ENCODE measurements at regions not wholly inside any gene's neighbourhood (a gene's known extent, or its start where the extent isn't known, plus 50 kb on each side); places are given as distances from the start of the nearest gene placed in this dataset.

GRCh38 chr5:15069407-15069905, 197.9 kb upstream of the ANKH start:
- TF ChIP-seq, protein P1, sequence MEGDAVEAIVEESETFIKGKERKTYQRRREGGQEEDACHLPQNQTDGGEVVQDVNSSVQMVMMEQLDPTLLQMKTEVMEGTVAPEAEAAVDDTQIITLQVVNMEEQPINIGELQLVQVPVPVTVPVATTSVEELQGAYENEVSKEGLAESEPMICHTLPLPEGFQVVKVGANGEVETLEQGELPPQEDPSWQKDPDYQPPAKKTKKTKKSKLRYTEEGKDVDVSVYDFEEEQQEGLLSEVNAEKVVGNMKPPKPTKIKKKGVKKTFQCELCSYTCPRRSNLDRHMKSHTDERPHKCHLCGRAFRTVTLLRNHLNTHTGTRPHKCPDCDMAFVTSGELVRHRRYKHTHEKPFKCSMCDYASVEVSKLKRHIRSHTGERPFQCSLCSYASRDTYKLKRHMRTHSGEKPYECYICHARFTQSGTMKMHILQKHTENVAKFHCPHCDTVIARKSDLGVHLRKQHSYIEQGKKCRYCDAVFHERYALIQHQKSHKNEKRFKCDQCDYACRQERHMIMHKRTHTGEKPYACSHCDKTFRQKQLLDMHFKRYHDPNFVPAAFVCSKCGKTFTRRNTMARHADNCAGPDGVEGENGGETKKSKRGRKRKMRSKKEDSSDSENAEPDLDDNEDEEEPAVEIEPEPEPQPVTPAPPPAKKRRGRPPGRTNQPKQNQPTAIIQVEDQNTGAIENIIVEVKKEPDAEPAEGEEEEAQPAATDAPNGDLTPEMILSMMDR (IDR thresholded peaks at IDR 0.05; ENCODE audit: low read depth, low read length, missing control alignments): no peak
- H3K4me3 ChIP-seq (ENCODE audit: low read depth, low read length): no peak overlapping the region
- no peak for DNase-seq (ENCODE audit: low read depth)

DNA sequence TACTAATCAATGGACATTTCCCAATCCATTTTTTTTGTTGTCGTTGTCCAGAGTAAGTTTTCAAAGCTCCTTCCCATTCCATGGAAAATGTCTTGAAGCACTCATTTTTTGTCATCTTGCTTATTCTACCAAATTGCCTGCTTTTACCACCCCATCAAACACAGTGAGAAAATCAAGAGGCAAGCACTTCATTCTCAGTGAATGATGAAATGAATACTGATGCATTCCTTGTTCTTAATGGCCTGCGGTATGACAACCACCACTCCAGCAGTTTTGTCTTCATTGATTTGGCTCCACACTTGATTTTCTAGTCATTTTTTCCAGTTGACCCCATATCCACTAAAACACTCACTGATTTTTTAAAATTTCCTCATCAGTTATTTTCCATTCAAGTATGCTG, 193.5 kb upstream of the ANKH start:
- TF ChIP-seq, protein P1 (IDR thresholded peaks at IDR 0.05; ENCODE audit: low read depth, low read length, missing control alignments): no peak
- DNase-seq (ENCODE audit: low read depth): no peak
- no peak overlapping the region for H3K4me3 ChIP-seq (ENCODE audit: low read depth, low read length)

DNA sequence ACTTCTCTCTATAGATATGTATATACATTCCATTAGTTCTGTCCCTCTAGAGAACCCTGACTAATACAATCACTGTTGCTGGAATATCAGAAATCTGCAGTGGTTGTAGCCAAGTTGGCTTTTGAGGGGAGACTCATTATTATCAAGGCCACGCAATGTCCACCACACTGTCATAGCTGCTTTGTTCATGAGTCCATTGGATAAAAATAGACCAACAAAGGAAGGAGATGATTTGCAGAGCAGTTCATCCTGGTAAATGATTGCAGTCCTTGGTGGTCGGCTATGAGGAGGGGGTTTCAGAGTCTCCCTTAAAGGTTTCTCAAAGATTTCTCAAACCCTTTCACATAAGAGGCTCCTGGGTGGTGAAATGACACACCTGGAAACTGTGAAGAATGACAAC, 192.8 kb upstream of the ANKH start:
- no peak for DNase-seq (ENCODE audit: low read depth)
- TF ChIP-seq, protein P1 (IDR thresholded peaks at IDR 0.05; ENCODE audit: low read depth, low read length, missing control alignments): no peak
- H3K4me3 ChIP-seq (ENCODE audit: low read depth, low read length): no peak overlapping the region

GRCh38 chr5:15056988-15057592, 185.5 kb upstream of the ANKH start:
- H3K4me3 ChIP-seq (ENCODE audit: low read depth, low read length): no peak overlapping the region
- no peak for DNase-seq (ENCODE audit: low read depth)
- TF ChIP-seq, protein P1 (IDR thresholded peaks at IDR 0.05; ENCODE audit: low read depth, low read length, missing control alignments): no peak

DNA sequence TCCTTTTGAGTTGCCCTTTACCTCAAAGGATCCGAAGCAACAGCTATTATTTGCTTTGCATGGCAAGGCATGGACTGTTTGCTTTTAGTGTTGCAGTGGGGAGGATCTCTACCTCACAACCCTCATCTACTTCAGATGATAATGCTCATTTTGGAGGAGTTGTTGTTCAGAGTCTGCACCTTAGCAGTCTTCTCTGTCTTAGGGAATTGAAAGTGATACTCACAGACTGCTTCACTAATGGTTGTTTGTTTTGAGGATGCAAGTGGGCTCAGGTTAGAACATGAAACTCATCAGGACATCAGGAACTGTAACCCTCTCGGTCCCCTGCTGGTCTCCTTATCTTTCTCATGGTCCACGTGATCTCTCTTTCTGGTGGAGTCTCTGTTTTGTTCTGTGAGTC, 172.9 kb upstream of the ANKH start:
- TF ChIP-seq, protein P1 (IDR thresholded peaks at IDR 0.05; ENCODE audit: low read depth, low read length, missing control alignments): no peak
- DNase-seq (ENCODE audit: low read depth): no peak
- H3K4me3 ChIP-seq (ENCODE audit: low read depth, low read length): no peak overlapping the region

DNA sequence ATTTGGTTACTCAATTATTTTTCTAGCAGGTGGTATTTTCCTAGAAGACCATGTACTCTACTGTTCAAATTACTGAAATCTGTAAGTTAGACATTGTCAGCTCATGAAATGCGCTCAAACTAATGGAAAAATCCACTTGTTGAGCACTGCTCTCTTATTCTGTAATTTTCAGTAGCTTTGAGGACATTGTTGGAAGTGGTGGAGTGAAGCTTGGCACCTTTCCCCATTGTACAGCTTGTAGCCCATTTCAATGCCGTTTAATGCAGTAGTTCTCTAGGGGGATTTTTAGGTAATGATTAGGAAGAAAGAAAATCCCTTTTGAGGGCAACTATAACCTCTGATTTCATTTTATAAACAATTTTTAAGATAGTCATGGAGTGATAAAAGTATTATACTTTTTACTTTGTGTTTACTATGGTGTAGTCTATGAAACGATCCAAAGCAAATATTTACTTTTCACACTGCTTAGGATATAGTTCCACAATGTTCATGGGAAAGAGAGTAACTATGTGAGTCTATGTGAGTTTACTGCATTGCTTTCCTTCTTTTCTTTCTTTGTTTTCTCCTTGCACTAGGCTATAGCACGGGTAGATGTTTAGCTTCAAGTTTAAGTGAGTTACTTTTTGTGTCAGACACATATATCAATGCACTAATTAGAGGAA, 165.8 kb upstream of the ANKH start:
- H3K4me3 ChIP-seq (ENCODE audit: low read depth, low read length): no peak overlapping the region
- no peak for DNase-seq (ENCODE audit: low read depth)
- TF ChIP-seq, protein P1 (IDR thresholded peaks at IDR 0.05; ENCODE audit: low read depth, low read length, missing control alignments): no peak

DNA sequence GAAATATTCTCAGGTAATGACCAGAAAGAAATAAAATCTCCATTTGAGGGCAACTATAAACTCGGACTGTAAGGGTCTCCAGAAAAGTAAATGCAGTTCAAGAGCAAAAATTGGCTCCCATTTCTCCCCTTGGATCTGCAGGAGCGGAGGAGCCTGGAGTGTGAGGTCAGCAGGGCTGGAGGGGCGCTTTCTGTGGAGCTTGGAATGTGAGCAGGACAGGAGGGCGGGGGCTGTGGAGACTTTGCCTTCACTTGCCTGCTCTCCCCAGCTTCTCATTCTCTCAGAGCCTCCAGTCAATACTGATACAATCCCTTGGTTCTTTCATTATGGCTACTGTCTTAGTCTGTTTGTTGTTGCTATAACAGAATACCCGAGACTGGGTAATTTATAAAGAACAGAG, 162.8 kb upstream of the ANKH start:
- DNase-seq (ENCODE audit: low read depth): no peak
- H3K4me3 ChIP-seq (ENCODE audit: low read depth, low read length): no peak overlapping the region
- TF ChIP-seq, protein P1 (IDR thresholded peaks at IDR 0.05; ENCODE audit: low read depth, low read length, missing control alignments): no peak
